Adrenal gland (tissue), 5 donors: ENCODE measurements at regions not wholly inside any gene's neighbourhood (a gene's known extent, or its start where the extent isn't known, plus 50 kb on each side); places are given as distances from the start of the nearest gene placed in this dataset.

Source experiments
- CTCF ChIP-seq, 6 experiments: fragments of 450-650 bp in 4 of 6; fragments of 200-600 bp in 2 of 6; sonication (generic) in 1 of 6; IDR thresholded peaks; 1 replicate in 5 of 6; 2 replicates in 1 of 6; pipeline versions ENCODE4 v1.5.1 to v1.8.0; 2016 to 2021; ENCODE audit warnings: antibody characterized with exemption in 6 of 6, mild to moderate bottlenecking in 2 of 6, moderate library complexity in 1 of 6
- POLR2A ChIP-seq, 2 donors: fragments of 450-650 bp; IDR thresholded peaks; one replicate each; pipeline ENCODE4 v1.6.1; 2017; ENCODE audit warnings: antibody characterized with exemption in 2 of 2, mild to moderate bottlenecking in 2 of 2, moderate library complexity in 1 of 2
- donor health status: DM: no; HTN: no; CAD: no.

- TF ChIP-seq CTCF (IDR thresholded peaks at IDR 0.05): no peak
- TF ChIP-seq POLR2A (IDR thresholded peaks at IDR 0.05): no peak
Observed at GRCh38 chr18:55031164-55031563, 71.9 kb upstream of the CCDC68 start.
